Erythroblast (primary cell): ENCODE measurements at regions not wholly inside any gene's neighbourhood (a gene's known extent, or its start where the extent isn't known, plus 50 kb on each side); places are given as distances from the start of the nearest gene placed in this dataset.

Source experiments
- GATA1 ChIP-seq: IDR thresholded peaks from 2 replicates; pipeline ENCODE4 v1.6.1; 2011; ENCODE audit warnings: low read depth, mild to moderate bottlenecking, control low read depth, low read length, moderate library complexity
- POLR2A ChIP-seq: IDR thresholded peaks from 2 replicates; pipeline ENCODE4 v1.6.1; 2011; ENCODE audit warnings: mild to moderate bottlenecking, low read length

GRCh38 chr1:14183329-14183728, 415.2 kb upstream of the KAZN start:
- no peak for TF ChIP-seq POLR2A
- TF ChIP-seq GATA1: no peak
